Breast epithelium (tissue), 3 donors: ENCODE measurements at regions not wholly inside any gene's neighbourhood (a gene's known extent, or its start where the extent isn't known, plus 50 kb on each side); places are given as distances from the start of the nearest gene placed in this dataset.

Experiments used
- CTCF ChIP-seq, 3 donors: fragments of 450-650 bp; IDR thresholded peaks; one replicate each; pipeline ENCODE4 v1.5.1; 2016 to 2017; ENCODE audit warnings: antibody characterized with exemption in 3 of 3, mild to moderate bottlenecking in 3 of 3, moderate library complexity in 3 of 3
- POLR2A ChIP-seq: fragments of 450-650 bp; IDR thresholded peaks from one replicate; pipeline ENCODE4 v1.6.1; 2016; ENCODE audit warnings: antibody characterized with exemption, mild to moderate bottlenecking, moderate library complexity
- POLR2AphosphoS5 ChIP-seq, 3 donors: sonication (generic); formaldehyde crosslinking; IDR thresholded peaks; one replicate each; pipeline ENCODE4 v1.6.1; 2017; ENCODE audit warnings: antibody characterized with exemption in 3 of 3

- no peak for TF ChIP-seq CTCF (IDR thresholded peaks at IDR 0.05)
- TF ChIP-seq POLR2AphosphoS5 (IDR thresholded peaks at IDR 0.05) = no peak
- TF ChIP-seq POLR2A = no peak
These were observed 784.7 kb upstream of the GJE1 start for GRCh38 chr6:141347906-141348492.
